Cardiac muscle cell (in vitro differentiated cells and primary cell): ENCODE measurements at regions not wholly inside any gene's neighbourhood (a gene's known extent, or its start where the extent isn't known, plus 50 kb on each side); places are given as distances from the start of the nearest gene placed in this dataset.
A peak's percentile ranks its signal among the peaks of the same experiment; 100 is the strongest.

Source experiments
- DNase-seq, 2 donors: peaks; one replicate each; pipeline versions ENCODE4 v3.0.0 to v3.0.0-alpha.2; 2010 to 2017; ENCODE audit warnings: low read depth in 1 of 2, low spot score in 1 of 2
- H3K27ac ChIP-seq: fragments of 200-600 bp; sonication (generic); 2 replicates; pipeline ENCODE4 v1.5.1; 2016
- H3K27me3 ChIP-seq: fragments of 200-600 bp; sonication (generic); 2 replicates; pipeline ENCODE4 v1.6.0; 2016; ENCODE audit warnings: control low read depth
- H3K36me3 ChIP-seq: fragments of 200-600 bp; sonication (generic); 2 replicates; pipeline ENCODE4 v1.5.1; 2016; ENCODE audit warnings: control low read depth
- H3K4me1 ChIP-seq: fragments of 200-600 bp; sonication (generic); 2 replicates; pipeline ENCODE4 v1.8.1; 2017; ENCODE audit warnings: low read depth, mild to moderate bottlenecking, mixed run types
- H3K4me3 ChIP-seq: fragments of 200-600 bp; sonication (generic); 2 replicates; pipeline ENCODE4 v1.5.1; 2016; ENCODE audit warnings: mild to moderate bottlenecking
- H3K9me3 ChIP-seq: fragments of 200-600 bp; sonication (generic); 2 replicates; pipeline ENCODE4 v1.5.1; 2017; ENCODE audit warnings: low read depth, mild to moderate bottlenecking, control low read depth
- TF ChIP-seq, protein P1 (sequence below): IDR thresholded peaks from 2 replicates; pipeline ENCODE4 v1.5.1; 2012; ENCODE audit warnings: low read depth, mild to moderate bottlenecking, low read length

DNA sequence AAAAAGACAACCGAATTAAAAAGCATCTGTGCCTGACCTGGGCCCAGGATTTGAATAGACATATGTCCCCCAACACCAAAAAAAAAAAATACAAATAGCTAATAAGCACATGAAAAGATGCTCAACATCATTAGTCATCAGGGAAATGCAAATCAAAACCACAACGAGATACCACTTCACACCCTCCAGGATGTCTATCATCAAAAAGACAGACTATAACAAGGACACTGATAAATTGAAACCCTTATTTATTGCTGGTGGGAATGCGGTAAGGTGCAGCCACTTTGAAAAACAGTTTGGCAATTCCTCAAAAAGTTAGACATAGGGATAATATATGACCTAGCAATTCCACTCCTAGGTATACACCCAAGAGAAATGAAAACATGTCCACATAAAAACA, 72.3 kb upstream of the CAMK1G start:
- Histone ChIP-seq H3K4me1 (no peaks in the 10 kb centered on the region), H3K36me3 (no peaks in the 10 kb centered on the region), H3K4me3 (no peak overlapping the region), H3K9me3 (no peaks in the 10 kb centered on the region), H3K27ac (no peak overlapping the region), H3K27me3 (no peaks in the 10 kb centered on the region)
- DNase-seq, result no peak
- TF ChIP-seq, protein P1, sequence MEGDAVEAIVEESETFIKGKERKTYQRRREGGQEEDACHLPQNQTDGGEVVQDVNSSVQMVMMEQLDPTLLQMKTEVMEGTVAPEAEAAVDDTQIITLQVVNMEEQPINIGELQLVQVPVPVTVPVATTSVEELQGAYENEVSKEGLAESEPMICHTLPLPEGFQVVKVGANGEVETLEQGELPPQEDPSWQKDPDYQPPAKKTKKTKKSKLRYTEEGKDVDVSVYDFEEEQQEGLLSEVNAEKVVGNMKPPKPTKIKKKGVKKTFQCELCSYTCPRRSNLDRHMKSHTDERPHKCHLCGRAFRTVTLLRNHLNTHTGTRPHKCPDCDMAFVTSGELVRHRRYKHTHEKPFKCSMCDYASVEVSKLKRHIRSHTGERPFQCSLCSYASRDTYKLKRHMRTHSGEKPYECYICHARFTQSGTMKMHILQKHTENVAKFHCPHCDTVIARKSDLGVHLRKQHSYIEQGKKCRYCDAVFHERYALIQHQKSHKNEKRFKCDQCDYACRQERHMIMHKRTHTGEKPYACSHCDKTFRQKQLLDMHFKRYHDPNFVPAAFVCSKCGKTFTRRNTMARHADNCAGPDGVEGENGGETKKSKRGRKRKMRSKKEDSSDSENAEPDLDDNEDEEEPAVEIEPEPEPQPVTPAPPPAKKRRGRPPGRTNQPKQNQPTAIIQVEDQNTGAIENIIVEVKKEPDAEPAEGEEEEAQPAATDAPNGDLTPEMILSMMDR, result no peak

DNA sequence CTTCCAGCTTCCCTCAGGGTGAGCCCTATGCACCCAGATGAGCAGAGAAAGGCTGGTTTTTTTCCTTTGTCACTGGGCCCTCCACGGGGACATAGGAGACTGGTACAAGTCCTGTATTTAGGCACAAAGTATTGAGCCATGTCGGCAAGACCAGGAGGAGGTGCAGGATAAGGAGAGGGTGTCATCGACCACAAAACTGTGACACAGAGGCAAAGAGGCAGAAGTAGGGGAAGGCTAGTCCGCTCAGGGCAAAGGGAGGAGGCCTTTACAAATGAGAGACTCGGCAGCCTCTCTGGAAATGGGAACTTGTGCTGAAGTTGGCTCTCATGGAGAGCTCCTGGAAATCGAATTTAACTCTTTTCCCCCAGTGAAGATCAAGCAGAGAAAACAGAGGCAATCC, 70.7 kb upstream of the CAMK1G start:
- Histone ChIP-seq H3K36me3 (no peaks in the 10 kb centered on the region), H3K4me1 (no peaks in the 10 kb centered on the region), H3K9me3 (no peaks in the 10 kb centered on the region), H3K27ac (no peak overlapping the region), H3K4me3 (no peak overlapping the region), H3K27me3 (no peaks in the 10 kb centered on the region)
- TF ChIP-seq, protein P1, result no peak
- DNase-seq, result no peak

DNA sequence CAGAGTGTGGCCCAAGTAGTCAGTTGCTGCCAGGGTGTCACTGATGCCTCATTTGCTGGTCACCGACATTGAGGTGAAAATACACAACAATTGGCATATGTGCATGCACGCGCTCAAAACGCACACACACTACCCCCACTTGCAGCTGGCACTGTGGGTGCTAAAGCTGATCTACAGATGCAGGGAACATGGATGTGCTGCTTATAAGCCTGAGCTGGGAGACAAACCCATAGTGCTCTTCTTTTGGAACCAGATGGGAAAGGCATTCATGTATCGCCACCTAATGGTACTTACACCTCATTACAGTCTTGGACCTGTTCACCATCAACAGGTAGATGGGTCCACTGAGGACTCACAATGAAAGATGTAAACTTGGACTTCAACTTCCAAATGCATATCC, 70.3 kb upstream of the CAMK1G start:
- H3K4me3 ChIP-seq, result no peak overlapping the region
- H3K27ac ChIP-seq, result no peak overlapping the region
- no peaks in the 10 kb centered on the region for H3K4me1 ChIP-seq
- no peaks in the 10 kb centered on the region for H3K27me3 ChIP-seq
- no peaks in the 10 kb centered on the region for H3K9me3 ChIP-seq
- TF ChIP-seq, protein P1, result peak; percentile 68
- peak; percentile 58 to 61 for DNase-seq
- H3K36me3 ChIP-seq, result no peaks in the 10 kb centered on the region

DNA sequence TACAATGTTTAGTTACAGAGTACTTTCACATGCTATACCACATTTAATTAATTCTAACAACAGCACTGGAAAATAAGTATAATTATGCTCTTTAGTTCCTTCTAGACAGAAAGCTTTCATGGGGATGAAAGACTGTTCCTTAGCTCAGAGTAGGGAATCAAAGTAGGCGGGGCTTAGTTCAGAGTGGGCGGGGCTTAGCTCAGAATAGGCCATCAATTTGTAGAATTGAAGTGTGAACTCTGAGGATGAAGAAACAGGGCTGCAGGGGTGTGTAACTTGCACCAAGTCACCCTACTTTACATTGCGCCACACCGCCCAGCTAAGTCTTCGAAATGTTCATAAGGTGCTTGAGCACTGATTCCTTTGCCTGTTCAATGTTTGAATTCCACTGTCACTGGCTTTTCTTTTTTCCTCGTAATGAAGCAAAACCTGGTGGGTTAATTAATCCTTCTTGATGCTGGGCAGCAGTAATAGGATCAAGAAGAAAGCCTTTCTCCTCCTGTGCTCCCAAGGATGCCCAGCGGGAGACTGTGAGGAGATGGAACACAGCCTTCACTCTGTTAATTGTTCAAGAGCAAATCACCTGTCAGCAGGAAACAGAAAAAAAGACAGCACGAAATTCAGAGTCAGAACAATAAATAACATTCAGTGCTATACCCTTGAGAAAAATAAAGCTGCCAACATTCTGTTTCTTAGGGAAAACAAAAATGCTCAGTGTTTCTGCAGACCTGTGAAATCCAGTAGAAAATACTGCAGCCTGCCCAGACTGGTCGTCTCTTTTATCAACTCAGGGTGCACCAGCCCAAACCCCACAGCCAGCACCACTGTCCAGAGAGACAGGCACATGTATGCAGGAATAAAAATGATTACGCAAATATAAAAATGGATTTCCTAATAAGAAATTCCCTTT, 66.5 kb upstream of the CAMK1G start:
- Histone ChIP-seq H3K4me3 (no peak overlapping the region), H3K4me1 (no peaks in the 10 kb centered on the region), H3K27me3 (no peaks in the 10 kb centered on the region), H3K9me3 (no peaks in the 10 kb centered on the region), H3K27ac (no peak overlapping the region), H3K36me3 (no peaks in the 10 kb centered on the region)
- TF ChIP-seq, protein P1, result no peak
- no peak for DNase-seq

DNA sequence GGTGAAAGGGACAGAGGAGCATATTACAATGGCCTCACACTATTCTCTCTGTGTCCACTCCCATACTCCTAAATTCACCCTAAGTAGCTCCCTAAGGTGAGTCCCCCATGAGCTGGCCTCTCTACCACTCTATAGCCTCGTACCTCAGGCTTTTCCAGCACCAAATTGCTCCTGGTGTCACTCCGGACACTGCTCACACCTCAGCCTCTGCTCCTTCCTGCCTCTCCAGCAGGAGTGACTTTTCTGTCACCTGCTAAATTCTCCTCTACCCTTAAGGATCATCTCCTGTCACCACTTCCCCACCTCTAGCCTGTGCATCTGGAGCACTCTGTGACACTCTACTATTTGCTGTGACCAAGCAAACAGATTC, 65.8 kb upstream of the CAMK1G start:
- Histone ChIP-seq H3K36me3 (no peaks in the 10 kb centered on the region), H3K4me3 (no peak overlapping the region), H3K4me1 (no peaks in the 10 kb centered on the region), H3K9me3 (no peaks in the 10 kb centered on the region), H3K27me3 (no peaks in the 10 kb centered on the region), H3K27ac (no peak overlapping the region)
- TF ChIP-seq, protein P1, result no peak
- no peak for DNase-seq
